HEK293 (cell line): ENCODE measurements at regions not wholly inside any gene's neighbourhood (a gene's known extent, or its start where the extent isn't known, plus 50 kb on each side); places are given as distances from the start of the nearest gene placed in this dataset.

ENCODE experiments used
- CTCF ChIA-PET: fragments of 350-600 bp; formaldehyde crosslinking; extraction: SDS; loops from one replicate; lab custom pipeline; 2021; ENCODE audit warnings: antibody characterized with exemption; lab: Yijun Ruan, JAX
- POLR2A ChIA-PET: fragments of 300-600 bp; formaldehyde crosslinking; extraction: SDS; loops from one replicate; lab custom pipeline; 2020; ENCODE audit warnings: antibody characterized with exemption, inconsistent platforms; lab: Yijun Ruan, JAX
- H3K27ac ChIP-seq: fragments of 200-500 bp; sonication (Bioruptor generic); 2 replicates; pipeline ENCODE4 v1.5.1; 2014; ENCODE audit warnings: low read depth, low read length, control low read depth, inconsistent platforms; ENCODE audit errors: extremely low read depth
- H3K36me3 ChIP-seq, 2 experiments: fragments of 200-500 bp in 1 of 2; sonication (Bioruptor generic) in 1 of 2; 1 replicate in 1 of 2; 2 replicates in 1 of 2; pipeline ENCODE4 v1.5.1; 2014 to 2017; ENCODE audit warnings: inconsistent platforms in 2 of 2, low read length in 2 of 2; ENCODE audit not compliant: control insufficient read depth in 2 of 2, insufficient read depth in 1 of 2
- H3K4me1 ChIP-seq: fragments of 200-500 bp; sonication (Bioruptor generic); 2 replicates; pipeline ENCODE4 v1.5.1; 2014; ENCODE audit warnings: mild to moderate bottlenecking, low read length, inconsistent platforms; ENCODE audit not compliant: control insufficient read depth, insufficient read depth
- H3K4me3 ChIP-seq: 2 replicates; pipeline ENCODE4 v1.5.1; 2011; ENCODE audit warnings: low read depth, mild to moderate bottlenecking, control low read depth, low read length, moderate library complexity
- H3K9me3 ChIP-seq: fragments of 200-500 bp; sonication (Bioruptor generic); 2 replicates; pipeline ENCODE4 v1.5.1; 2014; ENCODE audit warnings: low read depth, low read length, inconsistent platforms; ENCODE audit not compliant: control insufficient read depth, insufficient read depth
- BCL11B ChIP-seq: fragments of 450-650 bp; formaldehyde crosslinking; IDR thresholded peaks from 2 replicates; pipeline ENCODE4 v1.5.1; 2016; ENCODE audit warnings: low read depth, missing biosample characterization, missing genetic modification characterization
- CTCF ChIP-seq: fragments of 450-650 bp; formaldehyde crosslinking; IDR thresholded peaks from 2 replicates; pipeline ENCODE4 v1.5.1; 2016; ENCODE audit warnings: missing biosample characterization, missing genetic modification characterization
- EGR2 ChIP-seq: fragments of 450-650 bp; formaldehyde crosslinking; IDR thresholded peaks from 2 replicates; pipeline ENCODE4 v1.5.1; 2016; ENCODE audit warnings: low read depth, missing biosample characterization, missing genetic modification characterization
- GLI4 ChIP-seq: fragments of 450-650 bp; formaldehyde crosslinking; IDR thresholded peaks from 2 replicates; pipeline ENCODE4 v1.5.1; 2016; ENCODE audit warnings: missing biosample characterization, missing genetic modification characterization
- PRDM1 ChIP-seq: fragments of 450-650 bp; formaldehyde crosslinking; IDR thresholded peaks from 2 replicates; pipeline ENCODE4; 2016; ENCODE audit warnings: missing biosample characterization, missing genetic modification characterization
- ZBTB26 ChIP-seq: fragments of 450-650 bp; formaldehyde crosslinking; optimal IDR thresholded peaks from 2 replicates; pipeline ENCODE3; 2016; ENCODE audit warnings: missing biosample characterization, mild to moderate bottlenecking, missing genetic modification characterization
- ZFP37 ChIP-seq: fragments of 450-650 bp; formaldehyde crosslinking; IDR thresholded peaks from 2 replicates; pipeline ENCODE4 v1.5.1; 2016; ENCODE audit warnings: missing biosample characterization, missing genetic modification characterization
- ZNF2 ChIP-seq: fragments of 450-650 bp; formaldehyde crosslinking; IDR thresholded peaks from 2 replicates; pipeline ENCODE4 v1.5.1; 2016; ENCODE audit warnings: missing biosample characterization, missing genetic modification characterization
- ZNF211 ChIP-seq: fragments of 450-650 bp; formaldehyde crosslinking; IDR thresholded peaks from 2 replicates; pipeline ENCODE4 v1.5.1; 2016; ENCODE audit warnings: low read depth, missing biosample characterization, missing genetic modification characterization
- ZNF24 ChIP-seq: fragments of 450-650 bp; formaldehyde crosslinking; IDR thresholded peaks from 2 replicates; pipeline ENCODE4 v1.5.1; 2016; ENCODE audit warnings: missing biosample characterization, missing genetic modification characterization
- ZNF350 ChIP-seq: fragments of 450-650 bp; formaldehyde crosslinking; IDR thresholded peaks from 2 replicates; pipeline ENCODE4 v1.5.0; 2017; ENCODE audit warnings: missing biosample characterization, mild to moderate bottlenecking, missing genetic modification characterization
- ZNF404 ChIP-seq: fragments of 450-650 bp; formaldehyde crosslinking; IDR thresholded peaks from 2 replicates; pipeline ENCODE4 v1.5.1; 2017; ENCODE audit warnings: missing biosample characterization, missing genetic modification characterization
- ZNF433 ChIP-seq: fragments of 450-650 bp; formaldehyde crosslinking; IDR thresholded peaks from 2 replicates; pipeline ENCODE4 v1.5.1; 2016; ENCODE audit warnings: missing biosample characterization, missing genetic modification characterization, low read depth
- ZNF561 ChIP-seq: fragments of 450-650 bp; IDR thresholded peaks from 2 replicates; pipeline ENCODE4 v1.5.1; 2018; ENCODE audit warnings: missing biosample characterization, missing genetic modification characterization, borderline replicate concordance
- ZNF580 ChIP-seq: fragments of 450-650 bp; formaldehyde crosslinking; IDR thresholded peaks from 2 replicates; pipeline ENCODE4 v1.5.1; 2016; ENCODE audit warnings: missing biosample characterization, missing genetic modification characterization
- ZNF677 ChIP-seq: fragments of 450-650 bp; IDR thresholded peaks from 2 replicates; pipeline ENCODE4 v1.5.0; 2018; ENCODE audit warnings: missing biosample characterization, mild to moderate bottlenecking, missing genetic modification characterization, moderate library complexity
- TF ChIP-seq, protein P1 (sequence below): fragments of 450-650 bp; formaldehyde crosslinking; IDR thresholded peaks from 2 replicates; pipeline ENCODE4 v1.5.1; 2016; ENCODE audit warnings: missing biosample characterization, missing genetic modification characterization
- TF ChIP-seq, protein P2 (sequence below): fragments of 450-650 bp; formaldehyde crosslinking; IDR thresholded peaks from 2 replicates; pipeline ENCODE4 v1.5.1; 2016; ENCODE audit warnings: missing biosample characterization, missing genetic modification characterization
- TF ChIP-seq, protein P3 (sequence below): fragments of 450-650 bp; formaldehyde crosslinking; IDR thresholded peaks from 2 replicates; pipeline ENCODE4 v1.5.1; 2016; ENCODE audit warnings: missing biosample characterization, missing genetic modification characterization

DNA sequence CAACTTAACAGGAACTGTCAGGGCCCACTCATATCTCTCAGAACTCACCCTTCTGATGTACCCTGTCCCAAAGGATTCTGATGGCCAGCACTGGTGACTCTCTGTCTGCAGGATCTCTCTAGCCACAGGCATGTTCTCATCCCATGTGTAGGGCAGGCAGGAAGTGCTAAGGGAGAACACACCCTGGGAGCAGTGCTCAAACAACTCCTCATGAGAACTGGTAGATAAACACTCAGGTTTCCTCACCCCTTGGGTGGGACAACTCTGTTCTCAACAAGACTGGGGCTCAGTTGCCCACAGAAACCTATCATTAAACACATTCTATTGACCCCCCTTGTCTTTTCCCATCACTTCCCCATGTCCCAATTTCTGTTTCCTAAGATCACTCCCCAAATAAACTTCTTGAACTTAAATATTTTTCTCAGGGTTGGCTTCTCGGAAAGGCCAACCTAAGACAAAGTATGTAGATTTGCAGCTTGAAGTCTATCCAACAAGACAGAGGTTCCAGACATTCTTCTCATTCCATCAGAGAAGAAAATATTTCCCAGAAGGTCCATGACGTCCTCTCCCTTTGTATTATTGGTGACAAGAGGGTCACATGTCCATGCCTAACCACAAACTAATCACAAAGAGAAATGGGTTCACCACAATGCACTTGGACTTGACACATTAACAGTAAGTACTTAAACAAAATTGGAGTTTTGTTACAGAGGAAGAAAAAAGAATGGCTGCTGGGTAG lies 276.6 kb upstream of the GADL1 start:
- POLR2A ChIA-PET = no interaction called here
- Histone ChIP-seq H3K4me3 (no peak overlapping the region), H3K4me1 (peaks cover 4% of the 10 kb centered on the region; the same call in 1 of the 2 replicates), H3K9me3 (no peaks in the 10 kb centered on the region), H3K27ac (no peak overlapping the region), H3K36me3 (no peaks in the 10 kb centered on the region)
- TF ChIP-seq ZBTB26 (tag by site-specific recombination) (no peak), ZNF24 (tag by site-specific recombination) (no peak), ZNF580 (tag by site-specific recombination) (no peak), ZNF561 (tag by site-specific recombination) (no peak), ZNF350 (tag by site-specific recombination) (no peak), ZNF2 (tag by site-specific recombination) (no peak), ZFP37 (tag by site-specific recombination) (no peak), ZNF211 (tag by site-specific recombination) (no peak), GLI4 (no peak), BCL11B (no peak), ZNF404 (tag by site-specific recombination) (no peak), CTCF (tag by site-specific recombination) (no peak), ZNF677 (tag by site-specific recombination) (no peak), ZNF433 (tag by site-specific recombination) (no peak), EGR2 (no peak), PRDM1 (tag by site-specific recombination) (no peak)
- TF ChIP-seq, protein P1, sequence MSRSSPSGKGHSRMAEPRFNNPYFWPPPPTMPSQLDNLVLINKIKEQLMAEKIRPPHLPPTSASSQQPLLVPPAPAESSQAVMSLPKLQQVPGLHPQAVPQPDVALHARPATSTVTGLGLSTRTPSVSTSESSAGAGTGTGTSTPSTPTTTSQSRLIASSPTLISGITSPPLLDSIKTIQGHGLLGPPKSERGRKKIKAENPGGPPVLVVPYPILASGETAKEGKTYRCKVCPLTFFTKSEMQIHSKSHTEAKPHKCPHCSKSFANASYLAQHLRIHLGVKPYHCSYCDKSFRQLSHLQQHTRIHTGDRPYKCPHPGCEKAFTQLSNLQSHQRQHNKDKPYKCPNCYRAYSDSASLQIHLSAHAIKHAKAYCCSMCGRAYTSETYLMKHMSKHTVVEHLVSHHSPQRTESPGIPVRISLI (tag by site-specific recombination) = no peak
- TF ChIP-seq, protein P2, sequence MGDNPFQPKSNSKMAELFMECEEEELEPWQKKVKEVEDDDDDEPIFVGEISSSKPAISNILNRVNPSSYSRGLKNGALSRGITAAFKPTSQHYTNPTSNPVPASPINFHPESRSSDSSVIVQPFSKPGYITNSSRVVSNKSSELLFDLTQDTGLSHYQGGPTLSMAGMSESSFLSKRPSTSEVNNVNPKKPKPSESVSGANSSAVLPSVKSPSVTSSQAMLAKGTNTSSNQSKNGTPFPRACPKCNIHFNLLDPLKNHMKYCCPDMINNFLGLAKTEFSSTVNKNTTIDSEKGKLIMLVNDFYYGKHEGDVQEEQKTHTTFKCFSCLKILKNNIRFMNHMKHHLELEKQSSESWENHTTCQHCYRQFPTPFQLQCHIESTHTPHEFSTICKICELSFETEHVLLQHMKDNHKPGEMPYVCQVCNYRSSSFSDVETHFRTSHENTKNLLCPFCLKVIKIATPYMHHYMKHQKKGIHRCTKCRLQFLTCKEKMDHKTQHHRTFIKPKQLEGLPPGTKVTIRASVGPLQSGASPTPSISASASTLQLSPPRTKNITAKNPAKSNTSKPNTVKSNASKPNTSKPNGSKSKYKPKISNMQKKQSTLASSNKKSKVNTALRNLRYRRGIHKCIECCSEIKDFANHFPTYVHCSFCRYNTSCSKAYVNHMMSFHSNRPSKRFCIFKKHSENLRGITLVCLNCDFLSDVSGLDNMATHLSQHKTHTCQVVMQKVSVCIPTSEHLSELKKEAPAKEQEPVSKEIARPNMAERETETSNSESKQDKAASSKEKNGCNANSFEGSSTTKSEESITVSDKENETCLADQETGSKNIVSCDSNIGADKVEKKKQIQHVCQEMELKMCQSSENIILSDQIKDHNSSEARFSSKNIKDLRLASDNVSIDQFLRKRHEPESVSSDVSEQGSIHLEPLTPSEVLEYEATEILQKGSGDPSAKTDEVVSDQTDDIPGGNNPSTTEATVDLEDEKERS = no peak
- TF ChIP-seq, protein P3, sequence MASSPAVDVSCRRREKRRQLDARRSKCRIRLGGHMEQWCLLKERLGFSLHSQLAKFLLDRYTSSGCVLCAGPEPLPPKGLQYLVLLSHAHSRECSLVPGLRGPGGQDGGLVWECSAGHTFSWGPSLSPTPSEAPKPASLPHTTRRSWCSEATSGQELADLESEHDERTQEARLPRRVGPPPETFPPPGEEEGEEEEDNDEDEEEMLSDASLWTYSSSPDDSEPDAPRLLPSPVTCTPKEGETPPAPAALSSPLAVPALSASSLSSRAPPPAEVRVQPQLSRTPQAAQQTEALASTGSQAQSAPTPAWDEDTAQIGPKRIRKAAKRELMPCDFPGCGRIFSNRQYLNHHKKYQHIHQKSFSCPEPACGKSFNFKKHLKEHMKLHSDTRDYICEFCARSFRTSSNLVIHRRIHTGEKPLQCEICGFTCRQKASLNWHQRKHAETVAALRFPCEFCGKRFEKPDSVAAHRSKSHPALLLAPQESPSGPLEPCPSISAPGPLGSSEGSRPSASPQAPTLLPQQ (tag by site-specific recombination) = no peak
- CTCF ChIA-PET = no interaction called here
